Esophagus muscularis mucosa (tissue), 4 donors: ENCODE measurements at regions not wholly inside any gene's neighbourhood (a gene's known extent, or its start where the extent isn't known, plus 50 kb on each side); places are given as distances from the start of the nearest gene placed in this dataset.

Source experiments
- DNase-seq: peaks from one replicate; pipeline ENCODE4 v3.0.0-alpha.2; 2017; ENCODE audit errors: extremely low spot score
- H3K27ac ChIP-seq, 4 donors: fragments of 200-600 bp; sonication (generic); replicated peaks in 1 of 4; 1 replicate in 3 of 4; 2 replicates in 1 of 4; pipeline ENCODE4 v1.5.1; 2016 to 2019; ENCODE audit warnings: mild to moderate bottlenecking in 1 of 4
- H3K27me3 ChIP-seq, 4 donors: fragments of 200-600 bp; sonication (generic); one replicate each; pipeline versions ENCODE4 v1.5.1 to v1.6.0; 2016 to 2019
- H3K36me3 ChIP-seq, 4 donors: fragments of 200-600 bp; sonication (generic); one replicate each; pipeline ENCODE4 v1.5.1; 2016 to 2019
- H3K4me1 ChIP-seq, 4 donors: fragments of 200-600 bp; sonication (generic); one replicate each; pipeline ENCODE4 v1.5.1; 2016 to 2019
- H3K4me3 ChIP-seq, 4 donors: fragments of 200-600 bp; sonication (generic); 1 replicate in 2 of 4; 2 replicates in 2 of 4; pipeline ENCODE4 v1.5.1; 2016 to 2019; ENCODE audit warnings: mild to moderate bottlenecking in 4 of 4, moderate library complexity in 1 of 4
- H3K9me3 ChIP-seq, 4 donors: fragments of 200-600 bp; sonication (generic); 1 replicate in 3 of 4; 2 replicates in 1 of 4; pipeline ENCODE4 v1.5.1; 2016 to 2019
- CTCF ChIP-seq, 3 experiments: fragments of 200-600 bp in 2 of 3; fragments of 450-650 bp in 1 of 3; sonication (generic) in 2 of 3; IDR thresholded peaks; one replicate each; pipeline ENCODE4 v1.5.1; 2017 to 2019; ENCODE audit warnings: antibody characterized with exemption in 3 of 3, mild to moderate bottlenecking in 2 of 3, moderate library complexity in 1 of 3
- EP300 ChIP-seq: sonication (generic); formaldehyde crosslinking; IDR thresholded peaks from one replicate; pipeline ENCODE4 v1.6.1; 2017; ENCODE audit warnings: antibody characterized with exemption
- POLR2A ChIP-seq: fragments of 450-650 bp; IDR thresholded peaks from one replicate; pipeline ENCODE4 v1.6.1; 2017; ENCODE audit warnings: antibody characterized with exemption, moderate library complexity, mild to moderate bottlenecking, low read depth
- POLR2AphosphoS5 ChIP-seq, 2 donors: sonication (generic); formaldehyde crosslinking; IDR thresholded peaks; one replicate each; pipeline ENCODE4 v1.6.1; 2017; ENCODE audit warnings: antibody characterized with exemption in 2 of 2
- WGBS: methylation state at CpG from one replicate; pipeline ENCODE4 v1.1.5; 2018; 5-methylcytosine and 5-hydroxymethylcytosine counted together
- intact Hi-C: fragments of 100-400 bp; cut with DNase I; formaldehyde crosslinking; loops from one replicate; pipeline ENCODE4 v1.15.1; 2023

GRCh38 chr1:218620956-218621355 lies 275.8 kb downstream of the TGFB2 start:
- no peak overlapping the region for H3K4me3 ChIP-seq
- H3K9me3 ChIP-seq, result no peaks in the 10 kb centered on the region
- no peak for DNase-seq
- no peaks in the 10 kb centered on the region for H3K36me3 ChIP-seq
- no peak overlapping the region for H3K27ac ChIP-seq
- 67% methylated on average over 1 of the region's 1 CpG for WGBS
- peaks cover 0 to 5% (median 0%) of the 10 kb centered on the region in 4 donors for H3K4me1 ChIP-seq
- H3K27me3 ChIP-seq, result no peaks in the 10 kb centered on the region
- intact Hi-C loops, result no loop called here
- TF ChIP-seq CTCF (IDR thresholded peaks at IDR 0.05) (no peak), POLR2A (no peak), EP300 (no peak), POLR2AphosphoS5 (IDR thresholded peaks at IDR 0.05) (no peak)

GRCh38 chr1:218624052-218624451 lies 278.9 kb downstream of the TGFB2 start:
- TF ChIP-seq POLR2AphosphoS5 (IDR thresholded peaks at IDR 0.05) (no peak), EP300 (no peak), CTCF (IDR thresholded peaks at IDR 0.05) (no peak), POLR2A (no peak)
- no peak overlapping the region for H3K27ac ChIP-seq
- no peak for DNase-seq
- no peak overlapping the region for H3K4me3 ChIP-seq
- WGBS, result 89% methylated on average over 2 of the region's 2 CpGs
- H3K4me1 ChIP-seq, result no peaks in the 10 kb centered on the region
- intact Hi-C loops, result no loop called here
- H3K27me3 ChIP-seq, result no peaks in the 10 kb centered on the region
- H3K36me3 ChIP-seq, result no peaks in the 10 kb centered on the region
- H3K9me3 ChIP-seq, result peaks cover 0 to 4% (median 0%) of the 10 kb centered on the region in 4 donors

GRCh38 chr1:218625393-218625792 lies 280.3 kb downstream of the TGFB2 start:
- Histone ChIP-seq H3K36me3 (no peaks in the 10 kb centered on the region), H3K27ac (no peak overlapping the region), H3K4me3 (no peak overlapping the region), H3K27me3 (no peaks in the 10 kb centered on the region), H3K4me1 (no peaks in the 10 kb centered on the region), H3K9me3 (peaks cover 0 to 4% (median 0%) of the 10 kb centered on the region in 4 donors)
- no peak for DNase-seq
- TF ChIP-seq CTCF (IDR thresholded peaks at IDR 0.05), result no peak
- TF ChIP-seq POLR2A, result no peak
- no peak for TF ChIP-seq POLR2AphosphoS5 (IDR thresholded peaks at IDR 0.05)
- no peak for TF ChIP-seq EP300
- WGBS, result 63% methylated on average over 2 of the region's 2 CpGs
- intact Hi-C loops, result no loop called here

- H3K4me1 ChIP-seq, result no peaks in the 10 kb centered on the region
- H3K9me3 ChIP-seq, result peaks cover 0 to 4% (median 0%) of the 10 kb centered on the region in 4 donors
- WGBS, result 66% methylated on average over 7 of the region's 9 CpGs
- H3K27ac ChIP-seq, result no peak overlapping the region
- no peak overlapping the region for H3K4me3 ChIP-seq
- intact Hi-C loops, result no loop called here
- no peaks in the 10 kb centered on the region for H3K27me3 ChIP-seq
- H3K36me3 ChIP-seq, result no peaks in the 10 kb centered on the region
- no peak for DNase-seq
- TF ChIP-seq POLR2AphosphoS5 (IDR thresholded peaks at IDR 0.05) (no peak), POLR2A (no peak), EP300 (no peak), CTCF (IDR thresholded peaks at IDR 0.05) (no peak)
These were observed 288.3 kb downstream of the TGFB2 start for GRCh38 chr1:218633238-218633988.

GRCh38 chr1:218634212-218634611 lies 289.1 kb downstream of the TGFB2 start:
- 90% methylated on average over 4 of the region's 4 CpGs for whole genome bisulfite sequencing
- peaks cover 0 to 4% (median 0%) of the 10 kb centered on the region in 4 donors for H3K9me3 ChIP-seq
- TF ChIP-seq POLR2AphosphoS5 (IDR thresholded peaks at IDR 0.05) (no peak), EP300 (no peak), POLR2A (no peak), CTCF (IDR thresholded peaks at IDR 0.05) (no peak)
- DNase-seq, result no peak
- H3K36me3 ChIP-seq, result no peaks in the 10 kb centered on the region
- no peak overlapping the region for H3K4me3 ChIP-seq
- intact Hi-C loops, result no loop called here
- no peak overlapping the region for H3K27ac ChIP-seq
- H3K27me3 ChIP-seq, result no peaks in the 10 kb centered on the region
- H3K4me1 ChIP-seq, result no peaks in the 10 kb centered on the region
